Keratinocyte (primary cell): ENCODE measurements at regions not wholly inside any gene's neighbourhood (a gene's known extent, or its start where the extent isn't known, plus 50 kb on each side); places are given as distances from the start of the nearest gene placed in this dataset.

Experiments used
- DNase-seq: peaks from one replicate; pipeline ENCODE4 v3.0.0-alpha.2; 2011; ENCODE audit warnings: low read depth, missing footprints, low spot score
- FAIRE-seq: peaks from 2 replicates; lab custom pipeline; 2011; peaks lifted over from hg19 to GRCh38; lab: Jason Lieb, UNC
- H2AFZ ChIP-seq: 2 replicates; pipeline ENCODE4 v1.6.0; 2012; ENCODE audit warnings: low read length, control low read depth, inconsistent platforms; ENCODE audit not compliant: control insufficient read depth
- H3K27ac ChIP-seq: 2 replicates; pipeline ENCODE4 v1.5.1; 2011; ENCODE audit warnings: low read length; ENCODE audit not compliant: control insufficient read depth, insufficient read depth
- H3K27me3 ChIP-seq: 3 replicates; pipeline ENCODE4 v1.6.0; 2011; ENCODE audit warnings: low read length; ENCODE audit not compliant: control insufficient read depth, insufficient read depth; ENCODE audit errors: extremely low read depth
- H3K36me3 ChIP-seq, 2 experiments: 2 replicates in 1 of 2; 3 replicates in 1 of 2; pipeline ENCODE4 v1.5.1; 2011; ENCODE audit warnings: low read length in 2 of 2, mild to moderate bottlenecking in 1 of 2; ENCODE audit not compliant: control insufficient read depth in 2 of 2, insufficient read depth in 2 of 2; ENCODE audit errors: extremely low read depth in 1 of 2
- H3K4me1 ChIP-seq: 3 replicates; pipeline ENCODE4 v1.5.1; 2011; ENCODE audit warnings: low read length; ENCODE audit not compliant: control insufficient read depth, insufficient read depth; ENCODE audit errors: extremely low read depth
- H3K4me2 ChIP-seq: 3 replicates; pipeline ENCODE4 v1.6.0; 2011; ENCODE audit warnings: low read depth, low read length; ENCODE audit not compliant: control insufficient read depth, insufficient read depth; ENCODE audit errors: extremely low read depth
- H3K4me3 ChIP-seq, 3 experiments: fragments of 200-600 bp in 1 of 3; sonication (generic) in 1 of 3; 2 replicates in 2 of 3; 3 replicates in 1 of 3; pipeline ENCODE4 v1.5.1; 2011 to 2016; ENCODE audit warnings: low read length in 3 of 3, mild to moderate bottlenecking in 3 of 3, control low read depth in 2 of 3, inconsistent platforms in 1 of 3, low read depth in 1 of 3, mixed read lengths in 1 of 3, mixed run types in 1 of 3, moderate library complexity in 1 of 3; ENCODE audit not compliant: control insufficient read depth in 2 of 3, insufficient read depth in 2 of 3; ENCODE audit errors: extremely low read depth in 1 of 3
- H3K79me2 ChIP-seq: 2 replicates; pipeline ENCODE4 v1.6.0; 2012; ENCODE audit warnings: low read length; ENCODE audit not compliant: control insufficient read depth, insufficient read depth
- H3K9ac ChIP-seq: 3 replicates; pipeline ENCODE4 v1.6.0; 2011; ENCODE audit warnings: low read length; ENCODE audit not compliant: control insufficient read depth, insufficient read depth; ENCODE audit errors: extremely low read depth
- H3K9me1 ChIP-seq: 3 replicates; pipeline ENCODE4 v1.6.0; 2011; ENCODE audit warnings: low read length; ENCODE audit not compliant: control insufficient read depth, insufficient read depth; ENCODE audit errors: extremely low read depth
- H3K9me3 ChIP-seq: 2 replicates; pipeline ENCODE4 v1.5.1; 2012; ENCODE audit warnings: low read depth, low read length; ENCODE audit not compliant: control insufficient read depth
- H4K20me1 ChIP-seq: 3 replicates; pipeline ENCODE4 v1.6.0; 2011; ENCODE audit warnings: low read length; ENCODE audit not compliant: control insufficient read depth, insufficient read depth; ENCODE audit errors: extremely low read depth
- EZH2 ChIP-seq: IDR thresholded peaks from one replicate; pipeline ENCODE4 v1.6.1; 2012; ENCODE audit warnings: inconsistent platforms, mild to moderate bottlenecking, low read length, moderate library complexity
- dilution Hi-C: fragments of 300-500 bp; cut with MboI; formaldehyde crosslinking; loops from one replicate; pipeline ENCODE4 v1.7.0; 2020; ENCODE audit warnings: low sequenced_read_pairs; ENCODE audit not compliant: extremely low pct_ligation_motif_present
- TF ChIP-seq, protein P1 (sequence below), 3 experiments: IDR thresholded peaks in 1 of 3; conservative IDR thresholded peaks in 1 of 3; optimal IDR thresholded peaks in 1 of 3; 2 replicates in 2 of 3; 3 replicates in 1 of 3; pipeline versions ENCODE3 to v1.5.1; 2011; ENCODE audit warnings: low read length in 3 of 3, mild to moderate bottlenecking in 3 of 3, moderate library complexity in 2 of 3, control low read depth in 1 of 3, inconsistent platforms in 1 of 3; ENCODE audit not compliant: insufficient read depth in 2 of 3; ENCODE audit errors: extremely low read depth in 1 of 3

DNA sequence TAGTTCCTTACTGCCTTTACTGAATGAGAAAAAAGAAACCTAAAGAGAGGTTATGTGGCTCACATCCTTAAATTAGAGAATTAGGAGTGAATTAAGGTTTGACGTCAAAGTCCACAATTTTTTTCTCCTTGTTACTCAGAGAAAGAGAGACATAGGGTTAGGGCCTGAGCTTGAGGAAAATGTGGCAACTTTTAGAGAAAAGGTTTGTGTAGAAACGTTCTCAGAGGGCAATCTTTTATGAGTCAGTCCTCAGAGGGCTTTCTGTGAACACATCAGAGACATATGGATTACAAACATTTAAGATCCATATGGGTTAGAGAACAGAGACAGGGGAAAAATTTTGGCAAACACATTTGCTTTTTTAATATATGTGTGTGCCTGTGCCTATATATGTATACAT lies 242.8 kb downstream of the TGFB2 start:
- no peak for TF ChIP-seq EZH2
- TF ChIP-seq, protein P1, sequence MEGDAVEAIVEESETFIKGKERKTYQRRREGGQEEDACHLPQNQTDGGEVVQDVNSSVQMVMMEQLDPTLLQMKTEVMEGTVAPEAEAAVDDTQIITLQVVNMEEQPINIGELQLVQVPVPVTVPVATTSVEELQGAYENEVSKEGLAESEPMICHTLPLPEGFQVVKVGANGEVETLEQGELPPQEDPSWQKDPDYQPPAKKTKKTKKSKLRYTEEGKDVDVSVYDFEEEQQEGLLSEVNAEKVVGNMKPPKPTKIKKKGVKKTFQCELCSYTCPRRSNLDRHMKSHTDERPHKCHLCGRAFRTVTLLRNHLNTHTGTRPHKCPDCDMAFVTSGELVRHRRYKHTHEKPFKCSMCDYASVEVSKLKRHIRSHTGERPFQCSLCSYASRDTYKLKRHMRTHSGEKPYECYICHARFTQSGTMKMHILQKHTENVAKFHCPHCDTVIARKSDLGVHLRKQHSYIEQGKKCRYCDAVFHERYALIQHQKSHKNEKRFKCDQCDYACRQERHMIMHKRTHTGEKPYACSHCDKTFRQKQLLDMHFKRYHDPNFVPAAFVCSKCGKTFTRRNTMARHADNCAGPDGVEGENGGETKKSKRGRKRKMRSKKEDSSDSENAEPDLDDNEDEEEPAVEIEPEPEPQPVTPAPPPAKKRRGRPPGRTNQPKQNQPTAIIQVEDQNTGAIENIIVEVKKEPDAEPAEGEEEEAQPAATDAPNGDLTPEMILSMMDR (optimal IDR thresholded peaks at IDR 0.05 in 1 of 3, IDR thresholded peaks at IDR 0.05 in 1 of 3, conservative IDR thresholded peaks at IDR 0.05 in 1 of 3; ENCODE audit: extremely low read depth in 1 of 3, insufficient read depth in 2 of 3, low read length in 3 of 3), result no peak
- no peak overlapping the region for H2AFZ ChIP-seq
- H3K9me3 ChIP-seq, result no peaks in the 10 kb centered on the region
- no peak overlapping the region for H3K27ac ChIP-seq
- H3K9ac ChIP-seq, result no peak overlapping the region
- no peak overlapping the region for H3K4me3 ChIP-seq
- DNase-seq (no peak), FAIRE-seq (no peak)
- no peaks in the 10 kb centered on the region for H3K9me1 ChIP-seq
- H4K20me1 ChIP-seq, result no peaks in the 10 kb centered on the region
- no peaks in the 10 kb centered on the region for H3K79me2 ChIP-seq
- dilution Hi-C loops, result no loop called here
- H3K36me3 ChIP-seq, result no peaks in the 10 kb centered on the region
- H3K4me2 ChIP-seq, result no peak overlapping the region
- H3K4me1 ChIP-seq, result peaks cover 27% of the 10 kb centered on the region
- no peaks in the 10 kb centered on the region for H3K27me3 ChIP-seq

DNA sequence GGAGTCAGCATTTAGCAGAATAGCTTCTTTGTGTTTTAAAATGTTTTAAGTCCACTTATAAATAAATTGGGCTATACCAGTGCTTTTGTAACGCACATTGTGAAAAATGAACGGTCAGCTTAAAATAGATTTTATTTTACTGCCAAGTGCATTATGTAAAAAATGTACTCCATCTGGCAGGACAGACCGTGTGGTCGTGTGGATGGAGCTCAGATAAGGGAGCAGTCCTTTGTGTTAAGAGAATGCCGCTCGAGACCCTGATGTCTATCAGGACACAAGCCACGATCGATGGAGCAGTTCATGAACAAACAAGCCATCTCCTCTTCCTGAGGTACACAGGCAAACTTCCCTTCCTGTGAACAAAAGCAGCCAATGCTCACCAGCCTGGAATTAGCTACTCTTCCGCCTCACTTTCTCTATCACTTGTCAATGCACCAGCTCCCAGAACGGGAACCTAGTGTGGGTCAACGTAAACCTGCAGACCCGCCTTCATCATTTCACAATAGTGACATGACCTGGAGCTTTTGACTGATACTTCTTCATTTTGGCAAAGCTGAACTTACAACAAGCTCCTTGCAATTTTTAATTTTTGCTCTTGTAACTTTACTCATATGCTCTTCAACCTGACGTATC lies 243.5 kb downstream of the TGFB2 start:
- TF ChIP-seq, protein P1 (optimal IDR thresholded peaks at IDR 0.05 in 1 of 3, IDR thresholded peaks at IDR 0.05 in 1 of 3, conservative IDR thresholded peaks at IDR 0.05 in 1 of 3; ENCODE audit: extremely low read depth in 1 of 3, insufficient read depth in 2 of 3, low read length in 3 of 3), result no peak
- TF ChIP-seq EZH2, result no peak
- Histone ChIP-seq H3K4me1 (peaks cover 29% of the 10 kb centered on the region), H3K79me2 (no peaks in the 10 kb centered on the region), H3K4me2 (no peak overlapping the region), H3K27ac (no peak overlapping the region), H3K9ac (no peak overlapping the region), H3K4me3 (no peak overlapping the region), H3K9me3 (no peaks in the 10 kb centered on the region), H3K36me3 (no peaks in the 10 kb centered on the region), H2AFZ (no peak overlapping the region), H3K9me1 (no peaks in the 10 kb centered on the region), H4K20me1 (no peaks in the 10 kb centered on the region), H3K27me3 (no peaks in the 10 kb centered on the region)
- DNase-seq (no peak), FAIRE-seq (no peak)
- dilution Hi-C loops, result no loop called here
